H1 (cell line): ENCODE measurements at regions not wholly inside any gene's neighbourhood (a gene's known extent, or its start where the extent isn't known, plus 50 kb on each side); places are given as distances from the start of the nearest gene placed in this dataset.

Experiments used
- CTCF ChIA-PET: fragments of 300-600 bp; sonication (Branson Sonifier 250); formaldehyde crosslinking; loops from one replicate; lab custom pipeline; 2021; ENCODE audit not compliant: partially characterized antibody; lab: Charles Lee
- POLR2A ChIA-PET: fragments of 300-600 bp; sonication (Branson Sonifier 250); formaldehyde crosslinking; loops from one replicate; lab custom pipeline; 2021; ENCODE audit warnings: inconsistent platforms; ENCODE audit not compliant: partially characterized antibody; lab: Charles Lee
- DNase-seq, 2 experiments: peaks; one replicate each; pipeline versions ENCODE4 v3.0.0 to v3.0.0-alpha.2; 2010 to 2022; ENCODE audit warnings: low spot score in 2 of 2, low read depth in 1 of 2, mixed read lengths in 1 of 2
- FAIRE-seq: peaks from 2 replicates; lab custom pipeline; 2011; peaks lifted over from hg19 to GRCh38; lab: Jason Lieb, UNC
- H2AFZ ChIP-seq: 2 replicates; pipeline ENCODE4 v1.8.1; 2012; ENCODE audit warnings: low read length, inconsistent platforms
- H2AK5ac ChIP-seq: 2 replicates; pipeline ENCODE4 v1.6.1; 2013; ENCODE audit warnings: low read depth, low read length
- H2BK120ac ChIP-seq: replicated peaks from 2 replicates; pipeline ENCODE3; 2013; ENCODE audit warnings: low read depth, low read length, inconsistent platforms
- H2BK12ac ChIP-seq: 2 replicates; pipeline ENCODE4 v1.6.1; 2013; ENCODE audit warnings: low read depth, low read length
- H2BK15ac ChIP-seq: 2 replicates; pipeline ENCODE4 v1.6.1; 2013; ENCODE audit warnings: low read length
- H2BK20ac ChIP-seq: 2 replicates; pipeline ENCODE4 v1.6.1; 2013; ENCODE audit warnings: low read length
- H2BK5ac ChIP-seq: 2 replicates; pipeline ENCODE4 v1.6.1; 2013; ENCODE audit warnings: low read depth, low read length
- H3K14ac ChIP-seq: 2 replicates; pipeline ENCODE4 v1.6.1; 2013; ENCODE audit warnings: inconsistent platforms; ENCODE audit not compliant: insufficient read length
- H3K18ac ChIP-seq: 2 replicates; pipeline ENCODE4 v1.6.1; 2013; ENCODE audit warnings: low read length; ENCODE audit errors: extremely low read depth
- H3K23ac ChIP-seq: 2 replicates; pipeline ENCODE4 v1.6.1; 2013; ENCODE audit warnings: inconsistent platforms; ENCODE audit not compliant: insufficient read length
- H3K23me2 ChIP-seq: 2 replicates; pipeline ENCODE4 v1.6.1; 2013; ENCODE audit warnings: low read depth, low read length
- H3K27ac ChIP-seq: 2 replicates; pipeline ENCODE4 v1.6.1; 2011; ENCODE audit warnings: low read depth, low read length, inconsistent platforms
- H3K27me3 ChIP-seq, 4 experiments: replicated peaks in 1 of 4; 1 replicate in 1 of 4; 2 replicates in 3 of 4; pipeline versions ENCODE4 v1.6.1 to v1.8.1; 2011 to 2013; ENCODE audit warnings: low read length in 3 of 4, mild to moderate bottlenecking in 3 of 4, inconsistent platforms in 2 of 4, mixed read lengths in 2 of 4, moderate library complexity in 1 of 4; ENCODE audit not compliant: control insufficient read depth in 3 of 4, insufficient read depth in 3 of 4; ENCODE audit errors: extremely low read depth in 1 of 4
- H3K36me3 ChIP-seq, 4 experiments: 2 replicates each; pipeline versions ENCODE4 v1.6.1 to v1.8.1; 2011 to 2013; ENCODE audit warnings: mild to moderate bottlenecking in 4 of 4, low read length in 3 of 4, moderate library complexity in 2 of 4, control low read depth in 1 of 4, inconsistent platforms in 1 of 4; ENCODE audit not compliant: insufficient read depth in 4 of 4, control insufficient read depth in 2 of 4
- H3K4ac ChIP-seq: replicated peaks from 2 replicates; pipeline ENCODE3; 2013; ENCODE audit warnings: low read length, low read depth, mixed read lengths, inconsistent platforms; ENCODE audit not compliant: insufficient read length
- H3K4me1 ChIP-seq, 4 experiments: replicated peaks in 1 of 4; 1 replicate in 1 of 4; 2 replicates in 3 of 4; pipeline versions ENCODE4 v1.6.1 to v1.8.1; 2011 to 2013; ENCODE audit warnings: low read length in 3 of 4, inconsistent platforms in 2 of 4, mixed read lengths in 1 of 4; ENCODE audit not compliant: insufficient read depth in 4 of 4, control insufficient read depth in 3 of 4
- H3K4me2 ChIP-seq, 2 experiments: 2 replicates each; pipeline versions ENCODE4 v1.6.1 to v1.8.1; 2011 to 2013; ENCODE audit warnings: low read depth in 2 of 2, low read length in 2 of 2, control low read depth in 1 of 2, inconsistent platforms in 1 of 2, mild to moderate bottlenecking in 1 of 2; ENCODE audit not compliant: insufficient read depth in 1 of 2
- H3K4me3 ChIP-seq, 4 experiments: fragments of 200-600, 300-600 bp in 1 of 4; sonication (generic), shearing (Covaris generic), sonication (Bioruptor Twin) in 1 of 4; 2 replicates each; pipeline versions ENCODE4 v1.5.1 to v1.8.1; 2011 to 2016; ENCODE audit warnings: low read length in 4 of 4, low read depth in 3 of 4, control low read depth in 2 of 4, inconsistent platforms in 2 of 4, mild to moderate bottlenecking in 2 of 4, mixed read lengths in 1 of 4, moderate library complexity in 1 of 4; ENCODE audit not compliant: insufficient read depth in 2 of 4; ENCODE audit errors: extremely low read depth in 1 of 4
- H3K56ac ChIP-seq: replicated peaks from 2 replicates; pipeline ENCODE3; 2013; ENCODE audit warnings: low read depth, mild to moderate bottlenecking, mixed read lengths, low read length, inconsistent platforms; ENCODE audit not compliant: insufficient read length
- H3K79me1 ChIP-seq: 2 replicates; pipeline ENCODE4 v1.6.1; 2013; ENCODE audit warnings: low read depth, low read length, control low read depth
- H3K79me2 ChIP-seq, 2 experiments: 2 replicates each; pipeline versions ENCODE4 v1.6.1 to v1.8.1; 2012 to 2013; ENCODE audit warnings: low read length in 2 of 2, mild to moderate bottlenecking in 2 of 2, inconsistent platforms in 1 of 2; ENCODE audit not compliant: insufficient read depth in 2 of 2, control insufficient read depth in 1 of 2
- H3K9ac ChIP-seq, 4 experiments: replicated peaks in 1 of 4; 1 replicate in 1 of 4; 2 replicates in 3 of 4; pipeline versions ENCODE4 v1.6.1 to v1.8.1; 2011 to 2013; ENCODE audit warnings: low read depth in 3 of 4, low read length in 3 of 4, control low read depth in 2 of 4, mild to moderate bottlenecking in 2 of 4, moderate library complexity in 2 of 4, inconsistent platforms in 1 of 4; ENCODE audit errors: extremely low read depth in 1 of 4
- H3K9me3 ChIP-seq, 2 experiments: 2 replicates each; pipeline versions ENCODE4 v1.6.1 to v1.8.1; 2012 to 2013; ENCODE audit warnings: mild to moderate bottlenecking in 2 of 2, moderate library complexity in 2 of 2, control low read depth in 1 of 2, inconsistent platforms in 1 of 2, low read depth in 1 of 2, low read length in 1 of 2, mixed read lengths in 1 of 2; ENCODE audit not compliant: insufficient read depth in 2 of 2
- H4K20me1 ChIP-seq, 2 experiments: replicated peaks in 1 of 2; 2 replicates each; pipeline versions ENCODE3 to v1.8.1; 2011 to 2013; ENCODE audit warnings: inconsistent platforms in 2 of 2, low read length in 2 of 2, mild to moderate bottlenecking in 1 of 2; ENCODE audit not compliant: insufficient read depth in 2 of 2, control insufficient read depth in 1 of 2
- H4K5ac ChIP-seq: 2 replicates; pipeline ENCODE4 v1.6.1; 2013; ENCODE audit warnings: low read length, low read depth, mixed read lengths, inconsistent platforms; ENCODE audit not compliant: insufficient read length
- H4K8ac ChIP-seq: 2 replicates; pipeline ENCODE4 v1.8.0; 2013; ENCODE audit warnings: mild to moderate bottlenecking, moderate library complexity, low read length, inconsistent platforms; ENCODE audit not compliant: insufficient read depth; ENCODE audit errors: extremely low read depth
- H4K91ac ChIP-seq: replicated peaks from 2 replicates; pipeline ENCODE3; 2013; ENCODE audit warnings: low read length, mixed read lengths, inconsistent platforms; ENCODE audit not compliant: insufficient read length
- EP300 ChIP-seq, 2 experiments: IDR thresholded peaks; 1 replicate in 1 of 2; 2 replicates in 1 of 2; pipeline ENCODE4 v1.6.1; 2011 to 2012; ENCODE audit warnings: low read depth in 2 of 2, low read length in 2 of 2, mild to moderate bottlenecking in 2 of 2, borderline replicate concordance in 1 of 2, inconsistent platforms in 1 of 2, moderate library complexity in 1 of 2
- TAF7 ChIP-seq: optimal IDR thresholded peaks from 2 replicates; pipeline ENCODE3; 2011; ENCODE audit warnings: low read depth, mild to moderate bottlenecking, inconsistent platforms, low read length, moderate library complexity, borderline replicate concordance
- WGBS, 2 experiments: shearing (Covaris generic) in 1 of 2; methylation state at CpG; one replicate each; pipeline versions ENCODE4 v1.1.6 to v1.1.7; 2013 to 2015; ENCODE audit warnings: low lambda C conversion rate in 2 of 2, mixed read lengths in 2 of 2, inconsistent platforms in 1 of 2, low coverage in 1 of 2, missing lambda C conversion rate in 1 of 2; ENCODE audit not compliant: insufficient replicate concordance in 2 of 2, insufficient coverage in 1 of 2, insufficient read length in 1 of 2; ENCODE audit errors: extremely low coverage in 1 of 2, missing lambda C conversion rate in 1 of 2; 5-methylcytosine and 5-hydroxymethylcytosine counted together

GRCh38 chr2:238650536-238650935 is 197.3 kb upstream of the TWIST2 start:
- Histone ChIP-seq H3K27me3 (no peaks in the 10 kb centered on the region), H3K79me2 (no peaks in the 10 kb centered on the region), H3K4ac (no peak overlapping the region), H3K18ac (no peak overlapping the region), H3K23me2 (no peaks in the 10 kb centered on the region), H3K27ac (no peak overlapping the region), H2BK5ac (no peak overlapping the region), H3K14ac (no peak overlapping the region), H4K91ac (no peak overlapping the region), H4K8ac (no peak overlapping the region), H3K79me1 (no peaks in the 10 kb centered on the region), H2BK120ac (no peak overlapping the region), H3K9ac (no peak overlapping the region), H2BK12ac (no peak overlapping the region), H3K9me3 (peaks cover 0 to 4% of the 10 kb centered on the region in 2 experiments; a peak in 1 of 4 replicates), H3K23ac (no peak overlapping the region), H3K36me3 (no peaks in the 10 kb centered on the region), H4K20me1 (no peaks in the 10 kb centered on the region), H2AFZ (no peak overlapping the region), H2BK15ac (no peak overlapping the region), H4K5ac (no peak overlapping the region), H2BK20ac (no peak overlapping the region), H2AK5ac (no peak overlapping the region), H3K4me3 (no peak overlapping the region), H3K56ac (no peak overlapping the region), H3K4me2 (no peak overlapping the region), H3K4me1 (no peaks in the 10 kb centered on the region)
- FAIRE-seq (no peak), DNase-seq (no peak)
- no peak for TF ChIP-seq TAF7
- TF ChIP-seq EP300 (IDR thresholded peaks at IDR 0.05; ENCODE audit: borderline replicate concordance in 1 of 2, low read depth in 2 of 2, low read length in 2 of 2) = no peak
- ChIA-PET POLR2A (no interaction called here), CTCF (no interaction called here)
- WGBS, 2 experiments = 92% methylated on average over 5 of the region's 5 CpGs; no CpG with 5 or more reads in 1 of the 2 experiments
